AG04449 (cell line): ENCODE measurements at regions not wholly inside any gene's neighbourhood (a gene's known extent, or its start where the extent isn't known, plus 50 kb on each side); places are given as distances from the start of the nearest gene placed in this dataset.

Experiments
- CTCF ChIA-PET: fragments of 350-600 bp; formaldehyde crosslinking; extraction: SDS; loops from one replicate; lab custom pipeline; 2021; ENCODE audit warnings: antibody characterized with exemption; lab: Yijun Ruan, JAX
- POLR2A ChIA-PET: fragments of 400-600, 350-600 bp; formaldehyde crosslinking; extraction: SDS; loops from one replicate; lab custom pipeline; 2020; ENCODE audit warnings: antibody characterized with exemption, inconsistent platforms; lab: Yijun Ruan, JAX
- DNase-seq: peaks from one replicate; pipeline ENCODE4 v3.0.0-alpha.2; 2010; ENCODE audit warnings: low read depth, low spot score
- H3K4me3 ChIP-seq: 2 replicates; pipeline ENCODE4 v1.5.1; 2011; ENCODE audit warnings: low read depth, mild to moderate bottlenecking, control low read depth, low read length
- CTCF ChIP-seq: IDR thresholded peaks from one replicate; pipeline ENCODE4 v1.5.1; 2011; ENCODE audit warnings: mild to moderate bottlenecking, moderate library complexity, low read length, control low read depth, inconsistent platforms; ENCODE audit not compliant: insufficient read depth; ENCODE audit errors: missing control alignments

- no peak overlapping the region for H3K4me3 ChIP-seq
- TF ChIP-seq CTCF: no peak
- POLR2A ChIA-PET: no interaction called here
- CTCF ChIA-PET: no interaction called here
- DNase-seq: no peak
Measured at GRCh38 chr11:79547256-79547655, 106.4 kb upstream of the TENM4 start.

GRCh38 chr11:79546351-79546750 is 105.5 kb upstream of the TENM4 start:
- POLR2A ChIA-PET: no interaction called here
- no peak overlapping the region for H3K4me3 ChIP-seq
- TF ChIP-seq CTCF: no peak
- DNase-seq: no peak
- CTCF ChIA-PET: no interaction called here

- POLR2A ChIA-PET: no interaction called here
- DNase-seq: no peak
- no peak for TF ChIP-seq CTCF
- CTCF ChIA-PET: no interaction called here
- H3K4me3 ChIP-seq: no peak overlapping the region
Measured at GRCh38 chr11:79544361-79544760, 103.5 kb upstream of the TENM4 start.

- no peak overlapping the region for H3K4me3 ChIP-seq
- no peak for TF ChIP-seq CTCF
- CTCF ChIA-PET: no interaction called here
- DNase-seq: no peak
- POLR2A ChIA-PET: no interaction called here
Measured at GRCh38 chr11:79543101-79543500, 102.3 kb upstream of the TENM4 start.

GRCh38 chr11:79541466-79541865 is 100.6 kb upstream of the TENM4 start:
- ChIA-PET POLR2A (no interaction called here), CTCF (no interaction called here)
- no peak for DNase-seq
- no peak for TF ChIP-seq CTCF
- no peak overlapping the region for H3K4me3 ChIP-seq

GRCh38 chr11:79538775-79539174 is 97.9 kb upstream of the TENM4 start:
- ChIA-PET CTCF (no interaction called here), POLR2A (no interaction called here)
- no peak for TF ChIP-seq CTCF
- DNase-seq: no peak
- H3K4me3 ChIP-seq: no peak overlapping the region
